ENCODE measurements at regions not wholly inside any gene's neighbourhood (a gene's known extent, or its start where the extent isn't known, plus 50 kb on each side); places are given as distances from the start of the nearest gene placed in this dataset.

GRCh38 chr6:113208726-113209125, 648.4 kb upstream of the MARCKS start:
- TF ChIP-seq EP300 (IDR thresholded peaks at IDR 0.05): no peak
- no peak for TF ChIP-seq POLR2A (IDR thresholded peaks at IDR 0.05; ENCODE audit: low read length)
- TF ChIP-seq PBX3 (IDR thresholded peaks at IDR 0.05): no peak
- TF ChIP-seq CHD4 (IDR thresholded peaks at IDR 0.05; ENCODE audit: borderline replicate concordance): no peak
- no peak for TF ChIP-seq CTCF (IDR thresholded peaks at IDR 0.05)
- no peak for TF ChIP-seq BHLHE40 (IDR thresholded peaks at IDR 0.05; ENCODE audit: low read depth, low read length)
- no peak for TF ChIP-seq CEBPB (IDR thresholded peaks at IDR 0.05)
- TF ChIP-seq SREBF2 (IDR thresholded peaks at IDR 0.05): no peak
- TF ChIP-seq USF2 (IDR thresholded peaks at IDR 0.05): no peak

All from A549 (cell line).